ENCODE measurements at regions not wholly inside any gene's neighbourhood (a gene's known extent, or its start where the extent isn't known, plus 50 kb on each side); places are given as distances from the start of the nearest gene placed in this dataset.
"Not testable (repeated sequence)": the region's sequence is repeated elsewhere in the genome, so short reads cannot be mapped to it uniquely, and the experiment has no call there.

- H3K4me3 ChIP-seq, result peak overlapping the region; percentile 53 to 63 (median 60)
- H3K4me1 ChIP-seq, result peaks cover 13 to 20% of the 10 kb centered on the region in 2 donors
- no peaks in the 10 kb centered on the region for H3K9me3 ChIP-seq
- peak in 1 of 5 experiments; percentile 67 for TF ChIP-seq CTCF (IDR thresholded peaks at IDR 0.05 in 4 of 5, conservative IDR thresholded peaks at IDR 0.05 in 1 of 5)
- TF ChIP-seq POLR2A (IDR thresholded peaks at IDR 0.05), result no peak
- intact Hi-C loops (cut with DNase I; ENCODE audit: low total_unique reads) (loop anchor here (1.0 to 5.0 kb wide), 4 partner anchors 67 to 417 kb away; partner anchors contain the start of gene GNL3L), in situ Hi-C loops (cut with MboI; ENCODE audit: low sequenced_read_pairs in 4 of 4) (loop anchor here in 3 of 4 donors (10.0 to 25.0 kb wide), 3 partner anchors 165 to 1072 kb away; partner anchors contain the start of genes MAGED2 (in 2 of the 3), APEX2 (in 1 of the 3) and RRAGB (in 1 of the 3))
- H3K27me3 ChIP-seq, result no peaks in the 10 kb centered on the region
- peak; percentile 25 to 43 for ATAC-seq
- H3K27ac ChIP-seq, result peak overlapping the region; percentile 85 to 92 (median 90)
- no peak for DNase-seq
- no peaks in the 10 kb centered on the region for H3K36me3 ChIP-seq
These were observed 110.2 kb downstream of the GNL3L start for GRCh38 chrX:54640103-54640690.

- ATAC-seq (peak; percentile 75 to 81), DNase-seq (peak; percentile 73 to 90)
- no peaks in the 10 kb centered on the region for H3K36me3 ChIP-seq
- no peaks in the 10 kb centered on the region for H3K27me3 ChIP-seq
- H3K27ac ChIP-seq, result peak overlapping the region; percentile 85 to 92 (median 90)
- intact Hi-C loops (cut with DNase I; ENCODE audit: low total_unique reads) (loop anchor here (1.0 to 5.0 kb wide), 4 partner anchors 67 to 417 kb away; partner anchors contain the start of gene GNL3L), in situ Hi-C loops (cut with MboI; ENCODE audit: low sequenced_read_pairs in 4 of 4) (loop anchor here in 3 of 4 donors (10.0 to 25.0 kb wide), 3 partner anchors 164 to 1072 kb away; partner anchors contain the start of genes MAGED2 (in 2 of the 3), APEX2 (in 1 of the 3) and RRAGB (in 1 of the 3))
- TF ChIP-seq POLR2A (IDR thresholded peaks at IDR 0.05) (peak in 1 of 2 donors; percentile 10), CTCF (IDR thresholded peaks at IDR 0.05 in 4 of 5, conservative IDR thresholded peaks at IDR 0.05 in 1 of 5) (no peak)
- peaks cover 13 to 20% of the 10 kb centered on the region in 2 donors for H3K4me1 ChIP-seq
- H3K4me3 ChIP-seq, result peak overlapping the region; percentile 53 to 63 (median 60)
- H3K9me3 ChIP-seq, result no peaks in the 10 kb centered on the region
These were observed 110.7 kb downstream of the GNL3L start for GRCh38 chrX:54640736-54641135.

DNA sequence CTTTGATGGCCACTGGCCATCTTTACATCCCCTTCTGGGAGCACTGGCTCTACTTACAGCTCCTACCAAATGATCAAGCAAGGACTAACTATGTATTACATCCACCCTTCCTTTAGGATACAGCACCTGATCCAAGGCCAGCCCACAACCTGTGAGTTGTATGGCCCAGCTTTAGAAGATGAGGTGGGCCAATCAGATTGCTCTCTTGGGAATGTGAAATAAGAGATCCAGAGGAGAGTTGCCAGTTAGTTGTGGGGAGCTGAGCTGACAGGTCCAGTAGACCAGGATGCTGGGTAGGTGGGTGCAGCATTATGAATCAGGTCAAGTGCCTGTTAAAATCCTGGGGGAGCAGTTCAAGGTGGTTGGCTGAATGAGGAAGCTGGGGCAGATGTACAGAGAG lies 111.5 kb downstream of the GNL3L start:
- Histone ChIP-seq H3K27ac (peak overlapping the region; percentile 85 to 92 (median 90)), H3K9me3 (no peaks in the 10 kb centered on the region), H3K4me3 (no peak overlapping the region), H3K4me1 (peaks cover 13 to 20% of the 10 kb centered on the region in 2 donors), H3K36me3 (no peaks in the 10 kb centered on the region), H3K27me3 (no peaks in the 10 kb centered on the region)
- in situ Hi-C loops (cut with MboI; ENCODE audit: low sequenced_read_pairs in 4 of 4), result loop anchor here in 3 of 4 donors (10.0 to 25.0 kb wide), 3 partner anchors 163 to 1071 kb away; partner anchors contain the start of genes MAGED2 (in 2 of the 3), APEX2 (in 1 of the 3) and RRAGB (in 1 of the 3)
- DNase-seq (peak; percentile 6 to 46), ATAC-seq (peak in 1 of 2 donors; percentile 6)
- intact Hi-C loops (cut with DNase I; ENCODE audit: low total_unique reads), result loop anchor here (2.0 to 5.0 kb wide), 2 partner anchors 66 to 111 kb away; partner anchors contain the start of gene GNL3L
- TF ChIP-seq CTCF (IDR thresholded peaks at IDR 0.05 in 4 of 5, conservative IDR thresholded peaks at IDR 0.05 in 1 of 5) (no peak), POLR2A (IDR thresholded peaks at IDR 0.05) (peak; percentile 16 to 41)

GRCh38 chrX:54647607-54648006 lies 117.6 kb downstream of the GNL3L start:
- intact Hi-C loops (cut with DNase I; ENCODE audit: low total_unique reads); H3K36me3 ChIP-seq; H3K27me3 ChIP-seq; H3K4me3 ChIP-seq; H3K9me3 ChIP-seq; DNase-seq; ATAC-seq; H3K4me1 ChIP-seq; H3K27ac ChIP-seq: not testable (repeated sequence)
- in situ Hi-C loops (cut with MboI; ENCODE audit: low sequenced_read_pairs in 4 of 4), result loop anchor here in 3 of 4 donors (10.0 to 25.0 kb wide), 3 partner anchors 157 to 1065 kb away; partner anchors contain the start of genes MAGED2 (in 2 of the 3), APEX2 (in 1 of the 3) and RRAGB (in 1 of the 3)

DNA sequence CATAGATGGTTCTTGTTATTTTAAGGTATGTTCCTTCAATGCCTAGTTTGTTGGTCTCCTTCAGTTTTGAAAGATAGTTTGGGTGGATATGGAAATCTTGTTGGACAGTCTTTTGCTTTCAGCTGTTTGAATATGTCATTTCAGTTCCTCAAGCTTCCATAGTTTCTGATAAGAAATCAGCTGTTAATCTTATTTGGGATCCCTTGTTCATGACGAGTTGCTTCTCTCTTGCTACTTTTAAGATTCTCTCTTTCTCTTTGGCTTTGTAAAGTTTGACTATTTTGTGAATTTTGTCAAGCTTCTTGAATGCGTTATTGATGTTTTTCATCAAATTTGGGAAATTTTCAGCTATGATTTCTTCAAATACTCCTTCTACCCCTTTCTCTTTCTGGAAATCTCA lies 129.5 kb downstream of the GNL3L start:
- no peak overlapping the region for H3K27ac ChIP-seq
- ATAC-seq (no peak), DNase-seq (no peak)
- peaks cover 0 to 7% (median 0%) of the 10 kb centered on the region in 3 donors for H3K9me3 ChIP-seq
- no peaks in the 10 kb centered on the region for H3K36me3 ChIP-seq
- H3K27me3 ChIP-seq, result no peaks in the 10 kb centered on the region
- H3K4me1 ChIP-seq, result no peaks in the 10 kb centered on the region
- intact Hi-C loops (cut with DNase I; ENCODE audit: low total_unique reads) (no loop called here), in situ Hi-C loops (cut with MboI; ENCODE audit: low sequenced_read_pairs in 4 of 4) (no loop called here)
- no peak overlapping the region for H3K4me3 ChIP-seq
- no peak for TF ChIP-seq POLR2A (IDR thresholded peaks at IDR 0.05)
- TF ChIP-seq CTCF (IDR thresholded peaks at IDR 0.05 in 4 of 5, conservative IDR thresholded peaks at IDR 0.05 in 1 of 5), result no peak

Measured in gastrocnemius medialis (tissue), 4 donors.